Spinal cord (tissue), 10 donors: ENCODE measurements at regions not wholly inside any gene's neighbourhood (a gene's known extent, or its start where the extent isn't known, plus 50 kb on each side); places are given as distances from the start of the nearest gene placed in this dataset. TPM values are rescaled to one million over a fixed set of nuclear protein-coding genes. Genes with fewer than 3 reads are reported as not detected.

Experiments used
- DNase-seq, 6 donors: peaks; one replicate each; pipeline versions ENCODE4 v3.0.0 to v3.0.0-alpha.2; 2013 to 2015; ENCODE audit warnings: low spot score in 6 of 6, low read depth in 4 of 6
- H3K27ac ChIP-seq: one replicate; pipeline ENCODE4 v1.5.1; 2013; ENCODE audit warnings: low read depth, low read length, control low read depth
- H3K27me3 ChIP-seq: one replicate; pipeline ENCODE4 v1.6.1; 2013; ENCODE audit warnings: low read length; ENCODE audit not compliant: control insufficient read depth, insufficient read depth
- H3K36me3 ChIP-seq: one replicate; pipeline ENCODE4 v1.6.1; 2013; ENCODE audit warnings: low read length; ENCODE audit not compliant: control insufficient read depth, insufficient read depth
- H3K4me1 ChIP-seq: one replicate; pipeline ENCODE4 v1.6.1; 2013; ENCODE audit warnings: low read length; ENCODE audit not compliant: control insufficient read depth, insufficient read depth
- H3K4me3 ChIP-seq: one replicate; pipeline ENCODE4 v1.5.1; 2013; ENCODE audit warnings: low read depth, low read length, control low read depth
- H3K9me3 ChIP-seq: one replicate; pipeline ENCODE4 v1.6.1; 2013; ENCODE audit warnings: low read length; ENCODE audit not compliant: control insufficient read depth, insufficient read depth
- WGBS: methylation state at CpG from one replicate; pipeline ENCODE4 v1.1.5; 2013; ENCODE audit warnings: missing lambda C conversion rate; ENCODE audit not compliant: insufficient coverage; 5-methylcytosine and 5-hydroxymethylcytosine counted together
- small RNA-seq: library from RNA; depleted of rRNA; stranded (forward); fragments of <200 nt; gene quantifications from one replicate; pipeline ENCODE3, GENCODE V24; 2014; ENCODE audit warnings: low replicate concordance
- donor health status: healthy.

DNA sequence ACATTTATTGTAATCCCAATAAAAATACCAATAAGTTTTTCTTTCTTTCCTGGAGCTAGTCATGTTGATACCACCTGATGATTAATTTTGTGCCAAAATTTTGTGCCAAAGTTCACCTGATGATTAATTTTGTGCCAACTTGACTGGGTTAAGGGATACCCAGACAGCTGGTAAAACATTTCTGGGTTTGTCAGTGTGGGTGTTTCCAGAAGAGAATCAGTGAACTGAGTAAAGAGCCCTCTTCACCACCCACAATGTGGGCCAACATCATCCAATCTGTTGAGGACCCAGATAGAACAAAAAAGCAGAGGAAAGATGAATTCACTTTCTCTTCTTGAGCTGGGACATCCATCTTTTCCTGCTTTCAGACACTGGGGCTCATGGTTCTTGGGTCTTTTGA, 292.9 kb downstream of the LMO7 start:
- no peak overlapping the region for H3K27ac ChIP-seq
- no peaks in the 10 kb centered on the region for H3K36me3 ChIP-seq
- no peaks in the 10 kb centered on the region for H3K27me3 ChIP-seq
- H3K4me1 ChIP-seq, result no peaks in the 10 kb centered on the region
- no peak for DNase-seq
- H3K4me3 ChIP-seq, result no peak overlapping the region
- no peaks in the 10 kb centered on the region for H3K9me3 ChIP-seq

DNA sequence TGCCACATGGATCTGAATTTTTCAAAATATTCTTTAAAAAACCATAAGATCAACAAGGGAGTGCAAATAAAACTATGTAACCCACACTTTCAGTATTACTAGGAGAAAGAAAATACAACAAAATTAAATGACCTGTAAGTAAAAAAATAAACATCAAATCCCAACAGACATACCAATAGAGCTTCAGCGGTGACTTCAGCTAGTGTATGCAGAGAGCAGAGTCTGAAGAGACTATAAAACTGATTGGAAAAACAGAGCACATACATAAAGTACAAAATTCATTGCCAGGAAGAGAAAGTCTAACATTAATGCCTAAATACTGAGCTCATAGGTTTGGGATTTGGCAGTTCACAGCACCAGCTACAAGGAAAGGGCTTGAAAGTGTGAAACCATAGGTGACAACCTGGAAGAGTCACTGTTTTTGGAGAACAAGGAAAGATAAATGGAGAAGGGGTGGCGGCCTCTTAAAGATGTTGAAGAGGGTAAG, 291.1 kb downstream of the LMO7 start:
- no CpG with 5 or more reads among the region's 2 CpGs for WGBS
- Histone ChIP-seq H3K4me1 (no peaks in the 10 kb centered on the region), H3K4me3 (no peak overlapping the region), H3K27me3 (no peaks in the 10 kb centered on the region), H3K36me3 (no peaks in the 10 kb centered on the region), H3K27ac (no peak overlapping the region), H3K9me3 (peaks cover 2% of the 10 kb centered on the region)
- DNase-seq, result no peak

DNA sequence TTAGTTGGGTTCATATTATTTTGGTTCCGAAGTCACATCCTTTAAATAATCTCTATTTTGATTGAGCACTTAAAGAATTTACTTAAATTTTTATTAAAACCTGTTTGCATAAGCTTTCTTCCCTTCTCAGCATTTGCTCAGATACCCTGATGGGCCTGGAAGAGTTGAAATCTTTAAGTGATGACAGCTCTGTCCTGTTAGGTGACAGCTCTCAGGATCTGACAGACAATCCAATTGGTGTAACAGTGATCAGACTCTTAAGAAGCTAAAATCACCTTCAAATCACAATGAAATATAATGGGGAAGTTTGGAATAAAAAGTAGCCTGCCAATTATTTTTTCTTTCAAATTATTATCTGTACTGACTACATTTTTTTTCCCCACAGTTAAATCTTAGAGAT, 284.4 kb downstream of the LMO7 start:
- no CpG with 5 or more reads among the region's 1 CpG for WGBS
- no peaks in the 10 kb centered on the region for H3K27me3 ChIP-seq

DNA sequence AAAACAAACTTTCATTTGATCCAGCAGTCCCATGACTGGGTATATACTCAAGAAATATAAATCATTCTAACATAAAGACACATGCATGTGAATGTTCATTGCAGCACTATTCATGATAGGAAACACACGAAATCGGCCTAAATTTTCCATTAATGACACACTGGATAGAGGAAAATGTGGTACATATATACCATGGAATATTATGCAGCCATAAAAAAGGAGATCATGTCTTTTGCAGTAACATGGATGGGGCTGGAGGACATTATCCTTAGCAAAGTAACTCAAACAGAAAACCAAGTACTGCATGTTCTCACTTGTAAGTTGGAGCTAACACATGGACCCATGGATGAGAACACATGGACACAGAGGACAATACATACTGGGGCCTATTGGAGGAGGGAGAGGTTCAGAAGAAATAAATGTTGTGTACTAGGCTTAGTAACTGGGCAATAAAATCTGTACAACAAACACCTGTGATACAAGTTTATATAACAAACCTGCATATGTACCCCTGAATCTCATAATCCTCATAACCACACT, 283.6 kb downstream of the LMO7 start:
- Histone ChIP-seq H3K4me1 (no peaks in the 10 kb centered on the region), H3K4me3 (no peak overlapping the region), H3K9me3 (peaks cover 6% of the 10 kb centered on the region)

More for the DNA sequence above, 284.4 kb downstream of the LMO7 start:
- Histone ChIP-seq H3K36me3 (no peaks in the 10 kb centered on the region), H3K4me3 (no peak overlapping the region), H3K27ac (no peak overlapping the region), H3K9me3 (peaks cover 6% of the 10 kb centered on the region), H3K4me1 (no peaks in the 10 kb centered on the region)
- no peak for DNase-seq

DNA sequence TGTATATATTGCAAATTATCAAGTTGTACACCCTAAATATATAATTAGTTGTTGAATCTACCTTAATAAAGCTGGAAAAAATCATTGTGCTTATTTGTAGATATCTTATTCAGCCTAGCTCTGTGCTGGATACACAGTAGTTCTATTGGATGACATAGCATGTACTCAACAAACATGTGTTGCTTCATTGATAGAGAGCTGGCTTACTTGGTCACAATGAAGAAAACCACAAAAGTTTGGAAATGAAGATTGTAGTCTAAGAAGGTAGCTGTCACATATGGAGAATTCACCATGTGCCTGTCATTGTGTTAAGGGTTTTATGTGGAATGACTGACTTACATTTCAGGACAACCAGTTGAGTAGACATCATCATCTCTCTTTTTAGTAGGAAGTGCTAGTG, 278.9 kb downstream of the LMO7 start:
- Histone ChIP-seq H3K27ac (no peak overlapping the region), H3K9me3 (peaks cover 3% of the 10 kb centered on the region), H3K4me3 (no peak overlapping the region), H3K27me3 (no peaks in the 10 kb centered on the region), H3K36me3 (no peaks in the 10 kb centered on the region), H3K4me1 (no peaks in the 10 kb centered on the region)
- no peak for DNase-seq

More for the DNA sequence above, 283.6 kb downstream of the LMO7 start:
- no CpG with 5 or more reads among the region's 2 CpGs for WGBS
- Histone ChIP-seq H3K27me3 (no peaks in the 10 kb centered on the region), H3K27ac (no peak overlapping the region), H3K36me3 (no peaks in the 10 kb centered on the region)
- no peak for DNase-seq

DNA sequence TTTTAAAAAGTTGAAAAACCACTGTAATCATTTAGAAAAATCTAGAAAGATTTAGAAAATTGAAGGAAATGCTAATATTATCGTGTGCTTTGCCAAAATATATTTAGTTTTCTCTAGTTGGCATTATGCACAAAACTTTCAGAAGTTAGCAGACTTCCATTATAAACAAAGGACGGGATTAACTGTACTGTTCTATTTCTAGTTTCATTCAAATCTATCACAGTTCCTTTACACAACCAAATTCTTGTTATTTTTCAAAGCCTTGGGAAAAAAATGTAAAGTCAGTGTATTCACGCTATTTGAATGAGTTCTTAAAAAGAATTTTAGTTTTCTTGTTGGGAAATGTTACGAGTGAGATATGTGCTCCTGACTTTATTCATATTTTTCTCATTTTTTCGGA, 277.8 kb downstream of the LMO7 start:
- H3K27ac ChIP-seq, result no peak overlapping the region
- DNase-seq, result no peak
- H3K4me3 ChIP-seq, result no peak overlapping the region
- H3K36me3 ChIP-seq, result no peaks in the 10 kb centered on the region
- no CpG with 5 or more reads among the region's 5 CpGs for WGBS
- no peaks in the 10 kb centered on the region for H3K4me1 ChIP-seq
- no peaks in the 10 kb centered on the region for H3K27me3 ChIP-seq
- H3K9me3 ChIP-seq, result no peaks in the 10 kb centered on the region

DNA sequence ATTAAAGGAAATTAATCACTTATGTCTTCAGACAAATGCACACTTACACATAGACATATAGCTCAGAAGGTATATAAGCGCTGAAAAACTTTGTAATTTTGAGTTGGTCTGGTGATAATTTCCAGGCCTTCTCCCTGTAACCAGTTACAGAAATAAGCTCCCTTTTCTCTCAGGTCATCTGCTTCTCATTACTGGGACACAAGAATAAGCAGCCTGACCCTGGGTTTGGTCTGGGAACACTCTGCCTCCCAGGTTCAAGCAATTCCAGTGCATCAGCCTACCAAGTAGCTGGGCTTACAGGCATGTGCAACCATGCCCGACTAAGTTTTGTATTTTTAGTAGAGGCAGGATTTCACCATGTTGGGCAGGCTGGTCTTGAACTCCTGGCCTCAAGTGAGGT, 274.5 kb downstream of the LMO7 start:
- H3K4me1 ChIP-seq, result no peaks in the 10 kb centered on the region
- no peak for DNase-seq
- no peaks in the 10 kb centered on the region for H3K36me3 ChIP-seq
- H3K27me3 ChIP-seq, result no peaks in the 10 kb centered on the region
- no peak overlapping the region for H3K27ac ChIP-seq
- no peaks in the 10 kb centered on the region for H3K9me3 ChIP-seq
- no CpG with 5 or more reads among the region's 2 CpGs for WGBS
- no peak overlapping the region for H3K4me3 ChIP-seq

Small RNAs in the stretch of these regions (small RNA-seq; reads per million reads assigned to genes)
- gene RN7SL571P, result not detected
